Upper lobe of left lung (tissue), 4 donors: ENCODE measurements at regions not wholly inside any gene's neighbourhood (a gene's known extent, or its start where the extent isn't known, plus 50 kb on each side); places are given as distances from the start of the nearest gene placed in this dataset.

Experiments
- CTCF ChIP-seq, 6 experiments: fragments of 450-650 bp in 4 of 6; fragments of 200-600 bp in 2 of 6; sonication (generic) in 2 of 6; IDR thresholded peaks; one replicate each; pipeline ENCODE4 v1.5.1; 2016 to 2019; ENCODE audit warnings: antibody characterized with exemption in 6 of 6
- POLR2A ChIP-seq, 4 donors: fragments of 450-650 bp; IDR thresholded peaks; one replicate each; pipeline ENCODE4 v1.5.1; 2016 to 2017; ENCODE audit warnings: antibody characterized with exemption in 4 of 4, mild to moderate bottlenecking in 2 of 4

- TF ChIP-seq CTCF (IDR thresholded peaks at IDR 0.05) (no peak), POLR2A (IDR thresholded peaks at IDR 0.05) (no peak)
These were observed 204.8 kb downstream of the ABHD5 start for GRCh38 chr3:43895573-43895972.
